ENCODE measurements at regions not wholly inside any gene's neighbourhood (a gene's known extent, or its start where the extent isn't known, plus 50 kb on each side); places are given as distances from the start of the nearest gene placed in this dataset.
"Not testable (repeated sequence)": the region's sequence is repeated elsewhere in the genome, so short reads cannot be mapped to it uniquely, and the experiment has no call there.

- no peak for TF ChIP-seq POLR2A (IDR thresholded peaks at IDR 0.05; ENCODE audit: low read depth, low read length)
- FAIRE-seq (no peak), DNase-seq (ENCODE audit: insufficient read length, low spot score) (no peak)
These were observed 120.0 kb downstream of the TMEM168 start for GRCh38 chr7:112670193-112670592.

DNA sequence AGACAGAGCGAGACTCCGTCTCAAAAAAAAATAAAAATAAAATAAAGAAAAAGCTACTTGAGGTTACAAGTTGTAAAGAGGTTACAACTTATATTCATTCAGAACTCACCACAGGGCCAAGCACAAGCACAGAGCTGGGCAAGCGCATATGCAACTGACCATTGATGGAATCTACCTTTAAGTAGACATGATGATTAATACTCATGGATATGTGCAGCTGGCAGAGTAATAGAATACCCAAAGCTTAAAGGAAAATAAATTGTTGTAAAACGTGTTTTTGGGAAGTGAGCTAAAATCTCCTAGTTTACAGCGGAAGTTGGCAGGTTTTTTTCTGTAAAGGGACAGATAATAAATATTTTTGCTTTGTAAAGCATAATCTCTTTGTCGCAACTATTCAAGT, 111.6 kb downstream of the TMEM168 start:
- FAIRE-seq (no peak), DNase-seq (ENCODE audit: insufficient read length, low spot score) (no peak)
- TF ChIP-seq POLR2A (IDR thresholded peaks at IDR 0.05; ENCODE audit: low read depth, low read length) = no peak

GRCh38 chr7:112689466-112690177, 100.6 kb downstream of the TMEM168 start:
- not testable (repeated sequence) for DNase-seq (ENCODE audit: insufficient read length, low spot score); FAIRE-seq

GRCh38 chr7:112692333-112692732, 97.9 kb downstream of the TMEM168 start:
- DNase-seq (ENCODE audit: insufficient read length, low spot score) (no peak), FAIRE-seq (no peak)
- TF ChIP-seq POLR2A (IDR thresholded peaks at IDR 0.05; ENCODE audit: low read depth, low read length) = no peak

GRCh38 chr7:112697211-112697610, 93.0 kb downstream of the TMEM168 start:
- not testable (repeated sequence) for DNase-seq (ENCODE audit: insufficient read length, low spot score); FAIRE-seq

- no peak for TF ChIP-seq POLR2A (IDR thresholded peaks at IDR 0.05; ENCODE audit: low read depth, low read length)
- FAIRE-seq (no peak), DNase-seq (ENCODE audit: insufficient read length, low spot score) (no peak)
These were observed 90.3 kb downstream of the TMEM168 start for GRCh38 chr7:112699725-112700513.

- FAIRE-seq (no peak), DNase-seq (ENCODE audit: insufficient read length, low spot score) (no peak)
- no peak for TF ChIP-seq POLR2A (IDR thresholded peaks at IDR 0.05; ENCODE audit: low read depth, low read length)
These were observed 88.7 kb downstream of the TMEM168 start for GRCh38 chr7:112701456-112701855.

DNA sequence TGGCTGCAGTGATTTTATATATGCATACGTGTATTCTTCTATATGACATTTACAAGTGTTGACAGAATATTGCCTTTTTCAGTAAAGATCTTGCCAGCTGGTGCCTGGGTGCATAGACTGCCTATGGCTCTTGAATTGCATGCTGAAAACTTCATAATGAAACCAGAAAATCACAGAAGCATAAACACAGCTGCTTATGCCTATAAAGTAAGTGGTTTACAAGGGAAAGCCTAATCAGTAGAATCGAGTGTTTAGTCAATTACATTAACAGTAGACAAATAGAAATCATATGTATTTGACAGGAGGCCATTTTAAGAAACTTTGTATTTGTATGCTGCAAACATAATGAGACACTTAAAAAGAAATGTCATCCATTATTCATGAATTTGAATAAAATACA, 82.5 kb downstream of the TMEM168 start:
- FAIRE-seq = no peak
- DNase-seq (ENCODE audit: insufficient read length, low spot score) = no peak
- no peak for TF ChIP-seq POLR2A (IDR thresholded peaks at IDR 0.05; ENCODE audit: low read depth, low read length)

GRCh38 chr7:112708236-112708635, 82.0 kb downstream of the TMEM168 start:
- DNase-seq (ENCODE audit: insufficient read length, low spot score) (no peak), FAIRE-seq (no peak)
- no peak for TF ChIP-seq POLR2A (IDR thresholded peaks at IDR 0.05; ENCODE audit: low read depth, low read length)
